ENCODE measurements at regions not wholly inside any gene's neighbourhood (a gene's known extent, or its start where the extent isn't known, plus 50 kb on each side); places are given as distances from the start of the nearest gene placed in this dataset.

DNA sequence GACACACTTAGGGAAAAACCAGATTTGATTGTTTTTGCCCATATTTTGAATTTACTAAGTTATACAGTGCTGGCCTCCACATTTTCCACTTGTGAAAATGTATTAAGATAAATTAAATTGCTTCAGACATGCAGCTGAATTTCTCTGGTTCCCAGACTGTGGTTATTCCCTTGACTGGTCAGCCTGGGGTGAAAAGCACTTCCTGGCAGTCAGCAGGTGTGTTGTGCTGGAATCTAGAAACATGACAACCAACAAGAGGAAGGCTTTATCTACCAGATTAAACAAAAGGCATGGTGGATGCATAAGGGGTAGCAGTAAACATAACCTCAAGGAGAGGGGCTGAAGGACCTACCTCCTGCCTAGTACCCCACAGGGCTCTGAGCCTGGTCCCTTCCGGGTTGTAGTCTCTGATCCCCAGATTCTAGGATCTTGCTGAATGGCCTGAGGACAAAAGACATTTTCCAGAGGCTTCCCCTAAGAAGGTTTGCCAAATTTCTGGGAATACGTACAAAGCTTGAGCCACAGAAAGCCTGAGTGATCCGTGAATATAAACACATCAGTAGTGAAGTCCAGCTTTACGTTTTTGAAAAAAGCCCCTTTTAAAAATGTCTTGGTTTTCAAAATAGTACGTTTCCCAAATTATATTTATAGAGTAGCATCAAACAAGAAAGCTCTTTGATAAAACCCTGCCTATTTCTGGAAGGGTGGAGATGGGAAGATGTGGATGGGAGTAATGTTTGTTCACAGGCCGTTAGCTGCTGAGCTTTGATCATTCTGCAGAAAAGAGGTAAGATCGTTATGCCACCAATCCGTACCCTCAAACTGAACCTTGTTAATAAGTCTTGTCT, 133.4 kb downstream of the LACC1 start:
- TF ChIP-seq, protein P1, sequence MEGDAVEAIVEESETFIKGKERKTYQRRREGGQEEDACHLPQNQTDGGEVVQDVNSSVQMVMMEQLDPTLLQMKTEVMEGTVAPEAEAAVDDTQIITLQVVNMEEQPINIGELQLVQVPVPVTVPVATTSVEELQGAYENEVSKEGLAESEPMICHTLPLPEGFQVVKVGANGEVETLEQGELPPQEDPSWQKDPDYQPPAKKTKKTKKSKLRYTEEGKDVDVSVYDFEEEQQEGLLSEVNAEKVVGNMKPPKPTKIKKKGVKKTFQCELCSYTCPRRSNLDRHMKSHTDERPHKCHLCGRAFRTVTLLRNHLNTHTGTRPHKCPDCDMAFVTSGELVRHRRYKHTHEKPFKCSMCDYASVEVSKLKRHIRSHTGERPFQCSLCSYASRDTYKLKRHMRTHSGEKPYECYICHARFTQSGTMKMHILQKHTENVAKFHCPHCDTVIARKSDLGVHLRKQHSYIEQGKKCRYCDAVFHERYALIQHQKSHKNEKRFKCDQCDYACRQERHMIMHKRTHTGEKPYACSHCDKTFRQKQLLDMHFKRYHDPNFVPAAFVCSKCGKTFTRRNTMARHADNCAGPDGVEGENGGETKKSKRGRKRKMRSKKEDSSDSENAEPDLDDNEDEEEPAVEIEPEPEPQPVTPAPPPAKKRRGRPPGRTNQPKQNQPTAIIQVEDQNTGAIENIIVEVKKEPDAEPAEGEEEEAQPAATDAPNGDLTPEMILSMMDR (IDR thresholded peaks at IDR 0.05), result no peak
- TF ChIP-seq POLR2A (IDR thresholded peaks at IDR 0.05), result no peak
- TF ChIP-seq POLR2AphosphoS5 (IDR thresholded peaks at IDR 0.05), result no peak
